ENCODE measurements at regions not wholly inside any gene's neighbourhood (a gene's known extent, or its start where the extent isn't known, plus 50 kb on each side); places are given as distances from the start of the nearest gene placed in this dataset.

GRCh38 chr15:39086641-39087040, 494.2 kb upstream of the THBS1 start:
- no TSS peak for BruUV-seq (replicated peaks)
- Histone ChIP-seq H3K27me3 (ENCODE audit: control insufficient read depth in 2 of 2, insufficient read depth in 2 of 2, low read length in 2 of 2) (no peaks in the 10 kb centered on the region), H3K4me2 (ENCODE audit: insufficient read depth, low read length) (no peak overlapping the region), H3K4me3 (replicated peaks in 1 of 3; ENCODE audit: insufficient read depth in 1 of 3, low read depth in 1 of 3, low read length in 3 of 3) (no peak overlapping the region), H3K9me1 (replicated peaks; ENCODE audit: control insufficient read depth, extremely low read depth, insufficient read depth, low read length) (no peaks in the 10 kb centered on the region), H2AFZ (ENCODE audit: low read depth, low read length) (no peak overlapping the region), H3K9me3 (replicated peaks; ENCODE audit: control insufficient read depth, insufficient read depth, low read length) (no peaks in the 10 kb centered on the region), H3K27ac (ENCODE audit: insufficient read depth, low read depth, low read length) (no peak overlapping the region), H3K9ac (replicated peaks; ENCODE audit: extremely low read depth, insufficient read depth, low read length) (no peak overlapping the region), H4K20me1 (replicated peaks; ENCODE audit: control insufficient read depth, extremely low read depth, insufficient read depth, low read length) (no peaks in the 10 kb centered on the region), H3K79me2 (ENCODE audit: control insufficient read depth, insufficient read depth, low read length) (no peaks in the 10 kb centered on the region), H3K4me1 (ENCODE audit: control insufficient read depth, extremely low read depth, insufficient read depth, low read length) (peaks cover 3% of the 10 kb centered on the region), H3K36me3 (ENCODE audit: control insufficient read depth in 2 of 2, extremely low read depth in 1 of 2, insufficient read depth in 2 of 2, low read length in 2 of 2) (no peaks in the 10 kb centered on the region)
- no peak for FAIRE-seq
- POLR2A ChIA-PET: no interaction called here
- no peak for DNase-seq (ENCODE audit: low read depth, low spot score)
- CTCF ChIA-PET: interaction anchor here (1.8 kb wide), 1 partner anchor 33 kb away, joined by 3 read pairs; no protein-coding TSS in a partner anchor
- intact Hi-C loops (cut with micrococcal nuclease) (no loop called here), dilution Hi-C loops (cut with MboI; ENCODE audit: extremely low pct_ligation_motif_present, low sequenced_read_pairs) (no loop called here)
- no peak for TF ChIP-seq POLR2A (IDR thresholded peaks at IDR 0.05; ENCODE audit: low read depth, low read length)

GRCh38 chr15:39088156-39088555, 492.7 kb upstream of the THBS1 start:
- FAIRE-seq: no peak
- DNase-seq (ENCODE audit: low read depth, low spot score): no peak
- no peaks in the 10 kb centered on the region for H4K20me1 ChIP-seq (replicated peaks; ENCODE audit: control insufficient read depth, extremely low read depth, insufficient read depth, low read length)

More at GRCh38 chr15:39088156-39088555, 492.7 kb upstream of the THBS1 start:
- dilution Hi-C loops (cut with MboI; ENCODE audit: extremely low pct_ligation_motif_present, low sequenced_read_pairs): no loop called here
- H3K4me3 ChIP-seq (replicated peaks in 1 of 3; ENCODE audit: insufficient read depth in 1 of 3, low read depth in 1 of 3, low read length in 3 of 3): no peak overlapping the region
- H3K27ac ChIP-seq (ENCODE audit: insufficient read depth, low read depth, low read length): no peak overlapping the region
- no peak overlapping the region for H3K9ac ChIP-seq (replicated peaks; ENCODE audit: extremely low read depth, insufficient read depth, low read length)
- H3K36me3 ChIP-seq (ENCODE audit: control insufficient read depth in 2 of 2, extremely low read depth in 1 of 2, insufficient read depth in 2 of 2, low read length in 2 of 2): no peaks in the 10 kb centered on the region
- H3K4me2 ChIP-seq (ENCODE audit: insufficient read depth, low read length): no peak overlapping the region
- BruUV-seq (replicated peaks): no TSS peak
- no peaks in the 10 kb centered on the region for H3K9me1 ChIP-seq (replicated peaks; ENCODE audit: control insufficient read depth, extremely low read depth, insufficient read depth, low read length)
- H3K27me3 ChIP-seq (ENCODE audit: control insufficient read depth in 2 of 2, insufficient read depth in 2 of 2, low read length in 2 of 2): no peaks in the 10 kb centered on the region
- TF ChIP-seq POLR2A (IDR thresholded peaks at IDR 0.05; ENCODE audit: low read depth, low read length) (no peak), EZH2 (IDR thresholded peaks at IDR 0.05; ENCODE audit: borderline replicate concordance, low read depth, low read length, severe bottlenecking) (no peak), CTCF (IDR thresholded peaks at IDR 0.05; ENCODE audit: extremely low read depth in 1 of 2, insufficient read depth in 1 of 2, low read depth in 1 of 2, low read length in 2 of 2) (no peak), JUN (IDR thresholded peaks at IDR 0.05; ENCODE audit: borderline replicate concordance, insufficient read depth, insufficient read length, low read depth) (no peak), MYC (IDR thresholded peaks at IDR 0.05; ENCODE audit: low read depth, low read length) (no peak), MAX (IDR thresholded peaks at IDR 0.05; ENCODE audit: insufficient read depth, insufficient read length) (no peak), FOS (IDR thresholded peaks at IDR 0.05; ENCODE audit: borderline replicate concordance, insufficient read depth, low read length) (no peak)
- ChIA-PET CTCF (no interaction called here), POLR2A (no interaction called here)
- H2AFZ ChIP-seq (ENCODE audit: low read depth, low read length): no peak overlapping the region
- H3K4me1 ChIP-seq (ENCODE audit: control insufficient read depth, extremely low read depth, insufficient read depth, low read length): peaks cover 3% of the 10 kb centered on the region
- H3K79me2 ChIP-seq (ENCODE audit: control insufficient read depth, insufficient read depth, low read length): no peaks in the 10 kb centered on the region
- intact Hi-C loops (cut with micrococcal nuclease): no loop called here
- no peaks in the 10 kb centered on the region for H3K9me3 ChIP-seq (replicated peaks; ENCODE audit: control insufficient read depth, insufficient read depth, low read length)

Measured in endothelial cell of umbilical vein (primary cell).